ENCODE measurements at regions not wholly inside any gene's neighbourhood (a gene's known extent, or its start where the extent isn't known, plus 50 kb on each side); places are given as distances from the start of the nearest gene placed in this dataset.

- peak; percentile 63 for DNase-seq (ENCODE audit: low read depth)
Measured at GRCh38 chr3:189557824-189558223, 73.4 kb upstream of the TP63 start.

- no peak for DNase-seq (ENCODE audit: low read depth)
Measured at GRCh38 chr3:189561256-189561655, 69.9 kb upstream of the TP63 start.

GRCh38 chr3:189563853-189564563, 67.2 kb upstream of the TP63 start:
- DNase-seq (ENCODE audit: low read depth), result peak; percentile 94

- no peak for DNase-seq (ENCODE audit: low read depth)
Measured at GRCh38 chr3:189566550-189567130, 64.5 kb upstream of the TP63 start.

GRCh38 chr3:189567322-189567721, 63.9 kb upstream of the TP63 start:
- no peak for DNase-seq (ENCODE audit: low read depth)

GRCh38 chr3:189567766-189568420, 63.3 kb upstream of the TP63 start:
- no peak for DNase-seq (ENCODE audit: low read depth)

- DNase-seq (ENCODE audit: low read depth), result no peak
Measured at GRCh38 chr3:189568961-189569360, 62.2 kb upstream of the TP63 start.

GRCh38 chr3:189569473-189569872, 61.7 kb upstream of the TP63 start:
- no peak for DNase-seq (ENCODE audit: low read depth)

- DNase-seq (ENCODE audit: low read depth), result no peak
Measured at GRCh38 chr3:189570916-189571315, 60.3 kb upstream of the TP63 start.

GRCh38 chr3:189572249-189572648, 58.9 kb upstream of the TP63 start:
- peak; percentile 52 for DNase-seq (ENCODE audit: low read depth)

- DNase-seq (ENCODE audit: low read depth), result no peak
Measured at GRCh38 chr3:189573004-189573403, 58.2 kb upstream of the TP63 start.

GRCh38 chr3:189576486-189576885, 54.7 kb upstream of the TP63 start:
- DNase-seq (ENCODE audit: low read depth), result no peak

GRCh38 chr3:189577050-189577951, 53.9 kb upstream of the TP63 start:
- no peak for DNase-seq (ENCODE audit: low read depth)

GRCh38 chr3:189580190-189580589, 51.0 kb upstream of the TP63 start:
- DNase-seq (ENCODE audit: low read depth), result no peak
